B cell (primary cell): ENCODE measurements at regions not wholly inside any gene's neighbourhood (a gene's known extent, or its start where the extent isn't known, plus 50 kb on each side); places are given as distances from the start of the nearest gene placed in this dataset.

Source experiments
- ATAC-seq: fragments of 200-7000 bp; cut with Tn5 transposase; one replicate; pipeline ENCODE4 v1.10.0; 2021; ENCODE audit warnings: low read depth, mild to moderate bottlenecking, moderate number of reproducible peaks, moderate library complexity
- CTCF ChIA-PET: fragments of 350-600 bp; sonication (Branson Sonifier 250); formaldehyde crosslinking; loops from one replicate; lab custom pipeline; 2021; ENCODE audit warnings: antibody characterized with exemption, inconsistent platforms; lab: Charles Lee
- POLR2A ChIA-PET: fragments of 350-600 bp; sonication (Branson Sonifier 250); formaldehyde crosslinking; loops from one replicate; lab custom pipeline; 2021; ENCODE audit warnings: antibody characterized with exemption; lab: Charles Lee
- DNase-seq: peaks from one replicate; pipeline ENCODE4 v3.0.0; 2013
- H2AFZ ChIP-seq: 2 replicates; pipeline ENCODE4 v1.6.1; 2012; ENCODE audit warnings: mild to moderate bottlenecking, low read depth, low read length; ENCODE audit not compliant: insufficient read depth, poor library complexity, severe bottlenecking
- H3K27ac ChIP-seq, 2 donors: 1 replicate in 1 of 2; 2 replicates in 1 of 2; pipeline ENCODE4 v1.5.1; 2012 to 2013; ENCODE audit warnings: low read length in 2 of 2, mild to moderate bottlenecking in 2 of 2, moderate library complexity in 1 of 2
- H3K27me3 ChIP-seq, 4 experiments: fragments of 200-600 bp in 1 of 4; sonication (generic) in 1 of 4; replicated peaks in 1 of 4; 1 replicate in 2 of 4; 2 replicates in 2 of 4; pipeline versions ENCODE4 v1.6.1 to v1.7.0; 2013 to 2016; ENCODE audit warnings: low read length in 3 of 4, mild to moderate bottlenecking in 2 of 4, mixed read lengths in 1 of 4, moderate library complexity in 1 of 4; ENCODE audit not compliant: insufficient read depth in 4 of 4, control insufficient read depth in 3 of 4; ENCODE audit errors: control extremely low read depth in 1 of 4
- H3K36me3 ChIP-seq, 2 experiments: replicated peaks in 1 of 2; 1 replicate in 1 of 2; 2 replicates in 1 of 2; pipeline versions ENCODE4 v1.6.1 to v1.7.1; 2013; ENCODE audit warnings: low read length in 1 of 2; ENCODE audit not compliant: insufficient read depth in 2 of 2, control insufficient read depth in 1 of 2; ENCODE audit errors: control extremely low read depth in 1 of 2, extremely low read depth in 1 of 2
- H3K4me1 ChIP-seq, 2 donors: fragments of 200-600 bp in 1 of 2; sonication (generic) in 1 of 2; 1 replicate in 1 of 2; 2 replicates in 1 of 2; pipeline versions ENCODE4 v1.5.1 to v1.6.1; 2013 to 2017; ENCODE audit warnings: low read length in 2 of 2; ENCODE audit not compliant: control insufficient read depth in 2 of 2, insufficient read depth in 2 of 2
- H3K4me2 ChIP-seq: replicated peaks from 2 replicates; pipeline ENCODE3; 2012; ENCODE audit warnings: mild to moderate bottlenecking, low read depth, low read length; ENCODE audit not compliant: poor library complexity, severe bottlenecking
- H3K4me3 ChIP-seq, 5 experiments: fragments of 200-600 bp in 1 of 5; sonication (generic) in 1 of 5; 1 replicate in 3 of 5; 2 replicates in 2 of 5; pipeline versions ENCODE4 v1.5.1 to v1.7.0; 2011 to 2016; ENCODE audit warnings: low read length in 4 of 5, mild to moderate bottlenecking in 4 of 5, low read depth in 2 of 5, control low read depth in 1 of 5, moderate library complexity in 1 of 5; ENCODE audit not compliant: insufficient read depth in 1 of 5; ENCODE audit errors: control extremely low read depth in 1 of 5, extremely low read depth in 1 of 5
- H3K79me2 ChIP-seq: fragments of 200-600 bp; sonication (generic); one replicate; pipeline ENCODE4 v1.6.0; 2016; ENCODE audit warnings: low read length; ENCODE audit not compliant: control insufficient read depth, insufficient read depth
- H3K9ac ChIP-seq: fragments of 200-600 bp; sonication (generic); 2 replicates; pipeline ENCODE4 v1.6.1; 2017; ENCODE audit warnings: mild to moderate bottlenecking, low read length, moderate library complexity
- H3K9me3 ChIP-seq, 3 donors: one replicate each; pipeline versions ENCODE4 v1.6.1 to v1.7.1; 2013; ENCODE audit warnings: low read length in 2 of 3; ENCODE audit not compliant: control insufficient read depth in 2 of 3, insufficient read depth in 1 of 3; ENCODE audit errors: control extremely low read depth in 1 of 3
- H4K20me1 ChIP-seq: 2 replicates; pipeline ENCODE4 v1.6.0; 2012; ENCODE audit warnings: mild to moderate bottlenecking, low read length; ENCODE audit not compliant: insufficient read depth, control insufficient read depth, poor library complexity, severe bottlenecking
- H3K27ac Mint-ChIP-seq: one replicate; pipeline ENCODE4 v1.8.0; 2021; ENCODE audit warnings: mixed read lengths
- H3K27me3 Mint-ChIP-seq: one replicate; pipeline ENCODE4 v1.8.0; 2021; ENCODE audit warnings: mixed read lengths
- H3K4me1 Mint-ChIP-seq: one replicate; pipeline ENCODE4 v1.8.0; 2021; ENCODE audit warnings: mixed read lengths
- H3K4me3 Mint-ChIP-seq: one replicate; pipeline ENCODE4 v1.8.0; 2021; ENCODE audit warnings: mixed read lengths
- H3K9me3 Mint-ChIP-seq: one replicate; pipeline ENCODE4 v1.8.0; 2022; ENCODE audit warnings: mixed read lengths; ENCODE audit not compliant: insufficient read depth
- CTCF ChIP-seq: fragments of 200-600 bp; IDR thresholded peaks from one replicate; pipeline ENCODE4 v1.8.0; 2022; ENCODE audit warnings: antibody characterized with exemption, mild to moderate bottlenecking
- EZH2 ChIP-seq: IDR thresholded peaks from 2 replicates; pipeline ENCODE4 v1.6.1; 2012; ENCODE audit warnings: borderline replicate concordance, low read depth, mild to moderate bottlenecking, moderate library complexity, low read length; ENCODE audit not compliant: insufficient read depth, poor library complexity, severe bottlenecking
- WGBS: methylation state at CpG from one replicate; pipeline ENCODE4 v1.1.5; 2013; ENCODE audit warnings: missing lambda C conversion rate; ENCODE audit not compliant: insufficient coverage; 5-methylcytosine and 5-hydroxymethylcytosine counted together
- intact Hi-C: fragments of 100-400 bp; cut with micrococcal nuclease; formaldehyde crosslinking; loops from one replicate; pipeline ENCODE4 v1.10.0; 2022

GRCh38 chr13:112254900-112255299 lies 121.3 kb upstream of the SPACA7 start:
- H3K4me1 ChIP-seq = no peaks in the 10 kb centered on the region
- ATAC-seq (no peak), DNase-seq (no peak)
- H3K79me2 ChIP-seq = no peaks in the 10 kb centered on the region
- H3K4me3 ChIP-seq = no peak overlapping the region
- no peaks in the 10 kb centered on the region for H3K36me3 ChIP-seq
- H3K9ac ChIP-seq = no peak overlapping the region
- H3K9me3 ChIP-seq = peaks cover 0 to 26% (median 0%) of the 10 kb centered on the region in 3 donors
- H3K4me2 ChIP-seq = no peak overlapping the region
- CTCF ChIA-PET = no interaction called here
- no peaks in the 10 kb centered on the region for H4K20me1 ChIP-seq
- Mint-ChIP-seq H3K27ac (no peak overlapping the region), H3K4me1 (no peaks in the 10 kb centered on the region), H3K27me3 (peaks cover 10% of the 10 kb centered on the region), H3K9me3 (peaks cover 4% of the 10 kb centered on the region), H3K4me3 (no peak overlapping the region)
- WGBS = 98% methylated on average over 8 of the region's 11 CpGs
- intact Hi-C loops = no loop called here
- no peak overlapping the region for H3K27ac ChIP-seq
- no peak for TF ChIP-seq CTCF
- TF ChIP-seq EZH2 = no peak
- no peak overlapping the region for H2AFZ ChIP-seq
- no peaks in the 10 kb centered on the region for H3K27me3 ChIP-seq
- POLR2A ChIA-PET = no interaction called here

GRCh38 chr13:112255550-112256120 lies 120.5 kb upstream of the SPACA7 start:
- H3K4me1 ChIP-seq = no peaks in the 10 kb centered on the region
- Mint-ChIP-seq H3K27ac (no peak overlapping the region), H3K4me3 (no peak overlapping the region), H3K27me3 (peaks cover 10% of the 10 kb centered on the region), H3K4me1 (no peaks in the 10 kb centered on the region), H3K9me3 (peaks cover 4% of the 10 kb centered on the region)
- no peak overlapping the region for H3K4me3 ChIP-seq
- no peaks in the 10 kb centered on the region for H3K27me3 ChIP-seq
- H3K9me3 ChIP-seq = peaks cover 0 to 25% (median 0%) of the 10 kb centered on the region in 3 donors
- 72% methylated on average over 19 of the region's 19 CpGs for WGBS
- CTCF ChIA-PET = no interaction called here
- H3K4me2 ChIP-seq = no peak overlapping the region
- TF ChIP-seq EZH2 = no peak
- no peak for TF ChIP-seq CTCF
- DNase-seq = no peak
- H2AFZ ChIP-seq = no peak overlapping the region
- no peaks in the 10 kb centered on the region for H3K36me3 ChIP-seq
- intact Hi-C loops = no loop called here
- H3K27ac ChIP-seq = no peak overlapping the region
- ATAC-seq = no peak
- no peak overlapping the region for H3K9ac ChIP-seq
- POLR2A ChIA-PET = no interaction called here
- no peaks in the 10 kb centered on the region for H3K79me2 ChIP-seq
- no peaks in the 10 kb centered on the region for H4K20me1 ChIP-seq
